ENCODE measurements at regions not wholly inside any gene's neighbourhood (a gene's known extent, or its start where the extent isn't known, plus 50 kb on each side); places are given as distances from the start of the nearest gene placed in this dataset.
"Not testable (repeated sequence)": the region's sequence is repeated elsewhere in the genome, so short reads cannot be mapped to it uniquely, and the experiment has no call there.

DNA sequence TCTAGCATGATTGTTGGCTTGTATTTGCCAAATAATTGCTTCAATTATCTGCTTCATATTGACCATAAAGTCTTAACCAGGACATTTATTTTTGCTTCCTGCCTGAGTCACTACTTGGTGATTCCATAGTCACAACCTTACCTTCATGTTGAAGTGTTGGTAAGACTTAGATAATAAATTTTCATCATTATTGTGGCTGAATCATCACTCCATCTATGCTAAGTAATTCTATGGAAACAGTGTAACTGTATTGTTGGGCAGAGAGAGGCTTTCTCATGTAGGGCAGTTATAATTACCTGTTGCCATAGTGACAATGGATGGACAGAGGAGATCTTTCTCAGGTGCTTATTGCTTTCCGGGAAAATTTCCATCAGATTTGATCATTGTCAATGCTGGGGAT lies 330.7 kb upstream of the LRRC3B start:
- DNase-seq = no peak

DNA sequence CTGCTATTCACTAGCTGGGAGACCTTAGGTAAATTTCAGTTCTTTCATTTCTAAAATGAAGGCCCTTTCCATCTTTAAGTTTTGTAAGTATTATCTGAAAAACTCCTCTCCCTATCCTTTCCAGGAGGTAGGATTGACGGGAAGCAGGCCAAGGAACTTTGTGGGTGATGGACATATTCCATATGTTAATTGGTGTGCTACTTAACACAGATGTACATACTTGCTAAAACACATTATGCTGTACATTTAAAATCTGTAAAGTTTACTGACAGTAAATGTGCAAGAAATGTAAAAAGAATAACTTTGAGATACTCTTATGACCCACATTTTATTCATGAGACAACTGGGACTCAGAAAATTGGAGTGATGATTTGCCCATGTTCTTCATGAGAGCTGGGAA lies 329.8 kb upstream of the LRRC3B start:
- DNase-seq = no peak

GRCh38 chr3:26293329-26293844 lies 329.2 kb upstream of the LRRC3B start:
- no peak for DNase-seq

- no peak for DNase-seq
These were observed 315.4 kb upstream of the LRRC3B start for GRCh38 chr3:26307192-26307591.

- DNase-seq = no peak
These were observed 314.8 kb upstream of the LRRC3B start for GRCh38 chr3:26307787-26308186.

- DNase-seq = no peak
These were observed 314.1 kb upstream of the LRRC3B start for GRCh38 chr3:26308454-26308853.

DNA sequence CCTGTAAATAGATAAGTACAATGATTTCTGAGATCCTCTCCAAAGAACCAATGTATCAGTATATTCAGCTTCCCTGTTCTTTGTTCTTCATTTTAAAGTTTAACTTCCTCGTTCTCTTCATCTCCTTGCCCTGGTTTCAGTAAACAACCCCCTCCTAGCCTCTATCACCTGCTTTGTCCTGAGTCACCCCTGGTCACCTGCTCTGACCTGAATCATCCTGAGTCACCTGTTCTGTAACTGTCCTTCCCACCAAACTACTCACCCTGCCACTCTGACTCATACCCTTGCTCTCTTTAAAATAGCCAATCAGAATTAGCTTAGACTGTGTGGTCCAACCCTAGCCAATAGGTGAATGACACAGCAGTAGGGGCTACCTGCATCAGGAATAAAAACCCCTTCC lies 313.0 kb upstream of the LRRC3B start:
- DNase-seq = not testable (repeated sequence)

- DNase-seq = no peak
These were observed 309.8 kb upstream of the LRRC3B start for GRCh38 chr3:26312816-26313215.

GRCh38 chr3:26316472-26316871 lies 306.1 kb upstream of the LRRC3B start:
- no peak for DNase-seq

DNA sequence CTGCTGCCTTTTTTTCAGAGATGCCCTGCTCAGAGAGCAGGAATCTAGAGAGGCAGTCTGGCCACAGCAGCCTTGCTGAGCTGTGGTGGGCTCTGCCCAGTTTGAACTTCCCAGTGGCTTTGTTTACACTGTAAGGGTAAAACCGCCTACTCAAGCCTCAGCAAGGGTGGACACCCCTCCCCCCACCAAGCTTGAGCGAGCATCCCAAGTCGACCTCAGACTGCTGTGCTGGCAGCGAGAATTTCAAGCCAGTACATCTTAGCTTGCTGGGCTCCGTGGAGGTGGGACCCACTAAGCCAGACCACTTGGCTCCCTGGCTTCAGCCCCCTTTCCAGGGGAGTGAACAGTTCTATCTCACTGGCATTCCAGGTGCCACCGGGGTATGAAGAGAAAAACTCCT lies 298.8 kb upstream of the LRRC3B start:
- DNase-seq = not testable (repeated sequence)

DNA sequence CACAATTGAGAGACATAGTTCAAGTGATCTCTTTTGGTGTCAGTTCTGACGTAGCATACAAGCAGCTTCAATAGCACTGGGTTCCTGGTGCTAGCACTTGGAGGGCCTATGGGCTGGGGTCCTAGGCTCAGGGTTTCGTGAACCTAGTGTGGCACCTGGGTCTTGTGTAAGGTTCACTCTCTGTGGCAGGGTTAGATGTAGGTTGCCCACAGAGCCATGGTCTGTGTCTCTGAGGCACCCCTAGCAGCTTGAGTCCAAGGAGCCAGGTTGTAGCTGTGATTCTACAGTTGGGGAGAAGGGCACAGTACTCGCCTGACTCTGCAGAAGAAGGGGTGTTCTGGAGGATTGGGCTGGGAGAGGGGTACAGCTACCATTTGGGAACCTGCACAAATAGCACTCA lies 282.6 kb upstream of the LRRC3B start:
- no peak for DNase-seq

DNA sequence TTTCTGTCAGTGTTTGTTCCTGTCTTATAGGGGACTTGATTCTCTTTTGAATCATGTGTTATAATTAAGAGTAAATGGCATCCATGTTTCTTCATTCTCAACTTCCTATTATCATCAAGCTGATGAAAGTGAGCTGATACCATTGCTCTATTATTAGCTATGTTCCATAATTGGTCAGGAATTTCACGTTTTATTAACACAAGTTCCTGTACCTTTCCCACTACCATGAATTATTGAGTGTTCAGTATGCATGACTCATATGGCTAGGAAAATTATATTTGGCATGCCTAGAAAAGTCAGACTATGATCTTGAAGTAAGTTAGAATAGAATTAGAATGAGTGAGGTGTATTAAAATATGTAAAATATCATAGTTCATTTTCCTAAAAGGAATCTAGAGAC lies 278.9 kb upstream of the LRRC3B start:
- DNase-seq = no peak

GRCh38 chr3:26345613-26346012 lies 277.0 kb upstream of the LRRC3B start:
- no peak for DNase-seq

DNA sequence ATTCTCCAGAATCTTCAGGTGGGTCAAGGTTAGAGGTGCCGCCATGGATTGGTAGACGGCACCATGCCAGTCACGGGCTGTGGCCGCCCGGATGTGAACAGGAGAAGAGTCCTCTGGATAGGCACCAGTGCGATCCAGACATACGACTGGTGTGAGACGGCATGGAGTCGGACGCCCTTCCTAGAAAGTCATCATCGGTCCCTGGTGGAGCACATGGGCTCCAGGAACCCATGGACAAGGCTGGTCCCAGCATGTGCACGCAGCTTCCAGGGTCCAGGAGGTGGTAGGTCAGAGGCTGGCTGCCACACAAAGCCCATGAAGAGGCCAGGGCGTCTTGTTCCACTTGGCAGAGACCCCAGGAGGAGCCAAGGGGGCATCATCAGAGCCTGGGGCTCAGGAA lies 276.1 kb upstream of the LRRC3B start:
- no peak for DNase-seq

DNA sequence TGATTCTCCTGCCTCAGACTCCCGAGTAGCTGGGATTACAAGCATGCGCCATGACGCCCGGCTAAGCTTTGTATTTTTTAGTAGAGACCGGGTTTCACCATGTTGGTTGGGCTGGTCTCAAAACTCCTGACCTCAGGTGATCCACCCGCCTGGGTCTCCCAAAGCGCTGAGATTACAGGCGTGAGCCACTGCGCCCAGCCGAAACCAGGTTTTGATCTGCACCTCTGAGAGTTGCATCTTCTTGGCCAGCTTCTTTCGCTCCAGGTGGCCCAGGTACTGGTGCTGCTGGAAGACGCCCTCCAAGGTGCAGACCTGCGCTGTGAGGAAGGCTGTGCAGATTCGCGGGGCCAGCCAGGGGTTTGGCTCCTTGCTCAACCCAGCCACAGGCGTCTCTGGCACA lies 275.4 kb upstream of the LRRC3B start:
- no peak for DNase-seq

DNA sequence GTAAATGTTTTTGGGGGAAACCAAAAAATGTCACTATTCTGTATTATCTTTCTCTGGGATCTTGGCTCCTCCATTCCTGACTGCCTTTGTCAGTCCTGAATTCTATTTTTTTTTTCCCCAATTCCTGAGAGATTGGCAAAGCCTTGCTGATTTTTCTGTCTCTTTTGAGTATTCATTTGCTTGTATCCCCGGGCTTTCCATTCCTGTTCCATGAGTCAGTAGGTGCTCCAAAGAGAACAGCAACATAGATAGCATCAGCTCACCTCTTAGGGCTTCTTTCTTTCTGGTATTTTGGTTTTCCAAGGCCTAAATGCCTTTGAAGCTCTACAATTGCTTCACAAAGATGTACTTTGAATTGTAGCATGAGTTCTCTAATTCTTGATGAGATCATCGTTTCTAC lies 271.7 kb upstream of the LRRC3B start:
- no peak for DNase-seq

- no peak for DNase-seq
These were observed 269.5 kb upstream of the LRRC3B start for GRCh38 chr3:26353097-26353496.

DNA sequence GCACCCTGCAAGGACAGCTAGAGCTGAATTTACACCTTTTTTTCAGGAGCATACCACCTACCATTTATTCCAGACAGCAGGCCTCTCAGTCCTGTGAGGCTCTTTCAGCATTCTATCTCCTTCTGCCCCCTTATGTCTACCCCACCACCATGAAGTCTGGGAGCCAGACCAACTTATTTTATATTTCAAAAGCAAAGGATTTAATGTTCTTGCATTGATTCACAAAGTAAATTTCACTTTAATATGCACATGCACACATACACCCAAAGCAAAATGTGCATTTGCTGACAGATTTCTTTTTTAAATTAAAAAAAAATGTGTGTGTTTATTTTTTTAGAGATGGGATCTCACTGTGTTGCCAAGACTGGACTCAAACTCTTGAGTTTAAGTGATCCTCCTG lies 264.2 kb upstream of the LRRC3B start:
- DNase-seq = no peak

GRCh38 chr3:26365706-26366105 lies 256.9 kb upstream of the LRRC3B start:
- no peak for DNase-seq

DNA sequence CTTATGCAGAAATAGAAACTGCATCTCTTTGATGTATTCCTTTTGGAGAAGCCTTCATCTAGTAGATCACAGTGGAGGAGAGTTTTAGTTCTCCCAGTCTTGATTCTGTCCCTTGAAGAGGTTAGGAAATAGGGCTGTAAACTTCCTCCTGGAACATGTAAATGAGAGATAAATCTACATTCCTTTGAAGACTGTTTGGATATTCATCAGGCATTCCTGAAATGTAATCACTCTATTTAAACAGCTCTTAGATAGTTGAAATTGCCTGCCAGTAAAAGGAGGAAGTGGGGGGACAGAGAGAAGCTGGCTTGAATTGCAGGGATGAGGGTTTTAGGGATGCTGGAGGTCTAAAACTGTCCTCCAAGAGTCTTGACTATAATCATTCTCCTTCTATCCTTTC lies 254.3 kb upstream of the LRRC3B start:
- no peak for DNase-seq

DNA sequence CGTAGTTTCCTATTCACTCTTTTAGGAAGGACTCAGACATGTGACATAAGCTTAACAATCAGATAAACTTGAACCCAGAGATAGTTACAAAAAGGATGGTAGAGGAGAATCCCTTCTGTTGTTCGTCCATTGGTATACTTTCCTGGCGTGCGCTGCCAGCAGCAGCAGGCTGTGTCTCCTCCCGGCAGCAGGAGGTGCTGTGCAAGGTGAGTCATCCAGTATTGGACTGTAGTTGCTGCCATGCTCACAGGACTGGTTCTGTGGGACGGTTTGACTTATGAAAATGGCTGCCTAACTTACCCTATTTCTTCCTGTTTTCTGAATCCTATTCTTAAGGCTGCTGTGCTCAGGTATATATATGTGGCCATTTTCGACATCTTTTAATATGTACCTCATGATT lies 253.4 kb upstream of the LRRC3B start:
- DNase-seq = no peak

- DNase-seq = no peak
These were observed 246.6 kb upstream of the LRRC3B start for GRCh38 chr3:26375843-26376530.

GRCh38 chr3:26381411-26381810 lies 241.2 kb upstream of the LRRC3B start:
- no peak for DNase-seq

DNA sequence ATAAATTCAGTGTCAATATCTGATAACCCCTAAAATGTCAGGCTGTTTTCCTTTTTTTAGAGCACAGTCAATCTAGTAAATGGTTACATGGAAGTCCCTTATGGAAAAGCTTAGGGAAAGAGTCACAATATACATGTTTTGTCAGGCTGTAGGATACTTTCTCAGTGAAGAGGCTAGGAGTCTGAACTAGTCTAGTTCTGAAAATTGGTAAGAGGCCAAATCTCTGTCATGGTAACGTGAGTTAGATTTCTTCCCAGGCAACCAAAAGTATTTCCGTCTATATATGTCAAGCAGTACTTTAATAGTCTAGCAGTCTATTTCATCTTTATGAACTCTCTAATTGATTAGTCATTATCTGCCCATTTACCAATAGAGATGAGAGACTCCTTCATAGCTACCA lies 215.9 kb upstream of the LRRC3B start:
- no peak for DNase-seq

DNA sequence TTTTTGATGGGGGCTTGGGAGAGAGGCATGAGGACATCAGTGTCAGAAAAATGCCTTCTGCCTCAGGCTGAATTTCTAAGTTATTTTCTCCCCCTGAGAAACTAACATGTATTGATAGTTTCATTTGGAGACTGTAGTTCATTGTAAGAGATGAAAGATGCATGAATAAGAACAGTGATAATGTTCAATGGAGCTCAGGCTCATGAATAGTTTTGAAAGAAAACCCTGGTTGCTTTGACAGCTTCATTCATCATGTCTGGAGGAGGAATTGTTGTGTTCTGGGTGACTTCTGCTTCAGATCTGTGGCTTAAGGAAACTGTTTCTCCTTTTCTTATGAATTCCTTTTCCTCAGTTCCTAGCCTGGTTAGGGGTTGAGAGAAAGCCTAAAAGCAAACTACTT lies 204.0 kb upstream of the LRRC3B start:
- DNase-seq = no peak
